ENCODE measurements at regions not wholly inside any gene's neighbourhood (a gene's known extent, or its start where the extent isn't known, plus 50 kb on each side); places are given as distances from the start of the nearest gene placed in this dataset.

GRCh38 chr1:192441492-192441891, 124.7 kb downstream of the RGS21 start (continued):
- no peak for TF ChIP-seq TBP (IDR thresholded peaks at IDR 0.05; ENCODE audit: low read depth, low read length)
- no peak for TF ChIP-seq RXRA (IDR thresholded peaks at IDR 0.05; ENCODE audit: insufficient read depth, low read depth, low read length)
- TF ChIP-seq JUN (IDR thresholded peaks at IDR 0.05; ENCODE audit: low read depth, low read length): no peak
- no peak for TF ChIP-seq CBX5 (IDR thresholded peaks at IDR 0.05; ENCODE audit: low read depth, low read length)
- TF ChIP-seq CTBP2 (IDR thresholded peaks at IDR 0.05; ENCODE audit: borderline replicate concordance, insufficient read depth, insufficient read length, low read length): no peak
- TF ChIP-seq MAFK (IDR thresholded peaks at IDR 0.05; ENCODE audit: low read depth, low read length): no peak

All from H1 (cell line).